ENCODE measurements at regions not wholly inside any gene's neighbourhood (a gene's known extent, or its start where the extent isn't known, plus 50 kb on each side); places are given as distances from the start of the nearest gene placed in this dataset.

GRCh38 chr12:90305379-90305778 lies 596.7 kb upstream of the ATP2B1 start:
- TF ChIP-seq CTCF (IDR thresholded peaks at IDR 0.05; ENCODE audit: low read length, missing control alignments) = no peak
- H3K4me3 ChIP-seq (replicated peaks; ENCODE audit: low read depth, low read length) = no peak overlapping the region
- no peak for DNase-seq (ENCODE audit: low read depth)

DNA sequence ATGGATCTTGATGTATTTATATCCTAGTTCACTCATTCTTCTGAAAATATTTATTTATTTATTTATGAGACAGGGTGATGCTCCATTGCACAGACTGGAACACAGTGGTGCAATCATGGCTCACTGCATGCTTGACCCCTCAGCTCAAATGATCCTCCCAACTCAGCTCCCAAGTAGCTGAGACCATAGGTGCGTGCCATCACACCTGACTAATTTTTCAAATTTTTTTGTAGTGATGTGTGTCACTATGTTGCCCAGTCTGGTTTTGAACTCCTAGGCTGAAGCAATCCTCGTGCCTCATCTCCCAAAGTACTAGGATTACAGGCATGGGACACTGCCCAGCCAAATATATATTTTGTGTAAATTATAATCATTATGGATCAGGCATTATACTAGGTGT lies 595.6 kb upstream of the ATP2B1 start:
- no peak for TF ChIP-seq CTCF (IDR thresholded peaks at IDR 0.05; ENCODE audit: low read length, missing control alignments)
- no peak for DNase-seq (ENCODE audit: low read depth)
- no peak overlapping the region for H3K4me3 ChIP-seq (replicated peaks; ENCODE audit: low read depth, low read length)

GRCh38 chr12:90303771-90304170 lies 595.1 kb upstream of the ATP2B1 start:
- DNase-seq (ENCODE audit: low read depth) = no peak
- H3K4me3 ChIP-seq (replicated peaks; ENCODE audit: low read depth, low read length) = no peak overlapping the region
- no peak for TF ChIP-seq CTCF (IDR thresholded peaks at IDR 0.05; ENCODE audit: low read length, missing control alignments)

DNA sequence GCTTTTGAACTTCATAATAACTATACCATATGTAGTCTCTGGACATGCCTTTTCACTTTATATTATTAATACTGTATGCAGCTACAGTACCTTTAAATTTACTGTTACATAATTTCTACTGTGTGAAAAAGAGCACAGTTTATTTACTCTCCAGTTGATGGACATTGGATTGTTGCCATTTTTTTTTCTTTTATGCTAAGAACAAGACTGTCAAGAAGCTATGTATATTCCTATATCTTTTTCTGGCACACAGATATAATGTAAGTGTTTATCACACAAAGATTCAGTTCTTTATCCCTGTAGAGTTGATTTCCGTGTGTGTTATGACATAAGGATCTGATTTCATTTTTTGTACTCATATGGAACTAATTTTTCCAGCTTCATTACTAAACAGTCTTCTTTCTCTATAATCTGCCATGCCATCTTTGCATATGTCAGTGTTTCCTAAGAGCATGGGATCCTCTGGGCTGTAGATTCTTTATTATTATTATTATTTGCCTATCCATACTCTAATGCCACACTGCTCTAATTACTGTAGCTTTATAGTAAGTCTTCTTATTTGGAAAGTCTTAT lies 593.0 kb upstream of the ATP2B1 start:
- TF ChIP-seq CTCF (IDR thresholded peaks at IDR 0.05; ENCODE audit: low read length, missing control alignments) = no peak
- no peak overlapping the region for H3K4me3 ChIP-seq (replicated peaks; ENCODE audit: low read depth, low read length)
- no peak for DNase-seq (ENCODE audit: low read depth)

DNA sequence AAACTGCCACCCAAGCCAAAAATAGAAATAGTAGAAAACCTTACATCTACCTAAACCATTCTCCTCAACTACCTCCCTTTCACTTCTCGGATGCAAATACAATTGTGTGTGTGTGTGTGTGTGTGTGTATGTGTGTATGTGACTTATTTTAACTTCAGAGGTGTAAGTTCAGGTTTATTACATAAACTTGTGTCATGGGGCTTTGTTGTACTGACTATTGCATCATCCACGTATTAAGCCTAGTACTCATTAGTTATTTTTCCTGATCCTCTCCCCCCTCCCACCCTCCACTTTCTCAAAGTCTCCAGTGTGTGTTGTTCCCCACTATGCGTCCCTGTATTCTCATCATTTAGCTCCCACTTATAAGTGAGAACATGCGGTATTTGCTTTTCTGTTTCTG lies 592.5 kb upstream of the ATP2B1 start:
- TF ChIP-seq CTCF (IDR thresholded peaks at IDR 0.05; ENCODE audit: low read length, missing control alignments) = no peak
- DNase-seq (ENCODE audit: low read depth) = no peak
- no peak overlapping the region for H3K4me3 ChIP-seq (replicated peaks; ENCODE audit: low read depth, low read length)

DNA sequence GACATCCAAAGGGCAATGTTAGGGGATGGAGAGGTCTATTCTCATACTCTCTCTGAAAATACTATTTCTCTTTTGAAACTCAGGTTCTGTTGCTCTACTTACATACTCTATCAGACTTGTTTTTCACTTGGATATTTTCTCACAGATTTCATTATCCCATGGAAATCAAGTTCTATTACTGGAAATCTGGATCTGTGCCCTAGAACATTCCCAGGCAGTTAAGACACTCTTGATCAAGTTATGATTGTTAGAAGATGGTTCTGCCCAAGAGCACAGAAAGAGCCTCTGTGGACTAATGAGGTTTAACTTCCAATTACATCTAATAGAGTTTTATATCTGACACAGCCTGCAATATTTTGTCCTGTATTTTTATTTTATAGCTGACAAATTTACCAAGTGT lies 591.0 kb upstream of the ATP2B1 start:
- no peak for TF ChIP-seq CTCF (IDR thresholded peaks at IDR 0.05; ENCODE audit: low read length, missing control alignments)
- no peak overlapping the region for H3K4me3 ChIP-seq (replicated peaks; ENCODE audit: low read depth, low read length)

DNA sequence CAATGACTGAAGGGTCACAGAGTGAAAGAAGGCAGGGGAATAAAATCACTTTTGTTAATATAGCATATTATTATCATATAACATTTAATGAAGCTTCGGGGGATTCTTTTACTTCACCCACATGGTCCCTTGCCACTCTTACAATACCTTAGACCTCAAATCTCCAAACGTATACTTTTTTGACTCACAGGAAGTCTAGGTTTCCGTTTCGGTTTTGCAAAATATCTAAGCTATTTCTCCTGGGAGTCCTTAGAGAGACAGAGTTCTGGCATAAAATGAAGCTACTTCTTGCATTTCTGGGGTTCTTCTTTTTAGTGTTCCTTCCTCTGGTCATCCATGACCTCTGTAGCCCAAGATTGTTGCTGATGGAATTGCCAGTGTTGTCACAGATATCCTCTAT lies 590.5 kb upstream of the ATP2B1 start:
- H3K4me3 ChIP-seq (replicated peaks; ENCODE audit: low read depth, low read length) = no peak overlapping the region
- no peak for DNase-seq (ENCODE audit: low read depth)
- no peak for TF ChIP-seq CTCF (IDR thresholded peaks at IDR 0.05; ENCODE audit: low read length, missing control alignments)

More for the DNA sequence above, 591.0 kb upstream of the ATP2B1 start:
- DNase-seq (ENCODE audit: low read depth) = no peak
